ENCODE measurements at regions not wholly inside any gene's neighbourhood (a gene's known extent, or its start where the extent isn't known, plus 50 kb on each side); places are given as distances from the start of the nearest gene placed in this dataset.

DNA sequence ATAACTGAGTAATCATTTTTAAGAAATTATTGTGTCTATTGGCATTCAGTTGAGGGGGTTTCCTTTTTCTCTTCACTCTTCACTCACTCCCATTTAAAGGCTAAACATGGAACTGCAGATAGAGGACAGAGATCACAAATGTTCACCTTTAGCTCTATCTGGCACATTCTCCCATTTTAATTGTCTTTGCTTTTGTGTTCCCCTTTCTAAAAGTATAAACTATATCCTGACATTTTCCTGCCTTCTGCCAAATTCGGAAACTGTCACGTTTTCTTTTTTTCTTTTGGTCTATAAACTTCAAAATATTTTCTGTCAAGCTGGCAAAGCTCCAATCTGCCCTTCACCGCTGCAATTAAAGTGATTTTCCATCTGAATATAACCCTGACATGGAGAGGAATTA, 219.8 kb upstream of the CDKN3 start:
- TF ChIP-seq, protein P1, sequence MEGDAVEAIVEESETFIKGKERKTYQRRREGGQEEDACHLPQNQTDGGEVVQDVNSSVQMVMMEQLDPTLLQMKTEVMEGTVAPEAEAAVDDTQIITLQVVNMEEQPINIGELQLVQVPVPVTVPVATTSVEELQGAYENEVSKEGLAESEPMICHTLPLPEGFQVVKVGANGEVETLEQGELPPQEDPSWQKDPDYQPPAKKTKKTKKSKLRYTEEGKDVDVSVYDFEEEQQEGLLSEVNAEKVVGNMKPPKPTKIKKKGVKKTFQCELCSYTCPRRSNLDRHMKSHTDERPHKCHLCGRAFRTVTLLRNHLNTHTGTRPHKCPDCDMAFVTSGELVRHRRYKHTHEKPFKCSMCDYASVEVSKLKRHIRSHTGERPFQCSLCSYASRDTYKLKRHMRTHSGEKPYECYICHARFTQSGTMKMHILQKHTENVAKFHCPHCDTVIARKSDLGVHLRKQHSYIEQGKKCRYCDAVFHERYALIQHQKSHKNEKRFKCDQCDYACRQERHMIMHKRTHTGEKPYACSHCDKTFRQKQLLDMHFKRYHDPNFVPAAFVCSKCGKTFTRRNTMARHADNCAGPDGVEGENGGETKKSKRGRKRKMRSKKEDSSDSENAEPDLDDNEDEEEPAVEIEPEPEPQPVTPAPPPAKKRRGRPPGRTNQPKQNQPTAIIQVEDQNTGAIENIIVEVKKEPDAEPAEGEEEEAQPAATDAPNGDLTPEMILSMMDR (IDR thresholded peaks at IDR 0.05 in 8 of 11, conservative IDR thresholded peaks at IDR 0.05 in 3 of 11): no peak
- TF ChIP-seq POLR2A (IDR thresholded peaks at IDR 0.05): no peak
- TF ChIP-seq POLR2AphosphoS5 (IDR thresholded peaks at IDR 0.05): no peak

Measured in spleen (tissue), 7 donors.